H9 (cell line): ENCODE measurements at regions not wholly inside any gene's neighbourhood (a gene's known extent, or its start where the extent isn't known, plus 50 kb on each side); places are given as distances from the start of the nearest gene placed in this dataset.

Experiments
- DNase-seq: peaks from one replicate; pipeline ENCODE4 v3.0.0-alpha.2; 2017
- H2AFZ ChIP-seq: one replicate; pipeline ENCODE4 v1.6.1; 2013; ENCODE audit warnings: mild to moderate bottlenecking, low read length, control low read depth, moderate library complexity
- H2AK5ac ChIP-seq: 2 replicates; pipeline ENCODE4 v1.6.1; 2013; ENCODE audit warnings: low read length, control low read depth, mixed read lengths; ENCODE audit not compliant: insufficient read length
- H2BK120ac ChIP-seq: one replicate; pipeline ENCODE4 v1.6.1; 2013; ENCODE audit warnings: low read depth, mild to moderate bottlenecking, low read length, control low read depth, inconsistent platforms; ENCODE audit not compliant: poor library complexity, severe bottlenecking
- H2BK12ac ChIP-seq: 2 replicates; pipeline ENCODE4 v1.6.1; 2013; ENCODE audit warnings: low read length, control low read depth, mixed read lengths, low read depth; ENCODE audit not compliant: insufficient read length
- H2BK15ac ChIP-seq: 2 replicates; pipeline ENCODE4 v1.6.1; 2013; ENCODE audit warnings: low read depth, low read length, control low read depth
- H2BK20ac ChIP-seq: one replicate; pipeline ENCODE4 v1.6.1; 2013; ENCODE audit warnings: low read depth, mild to moderate bottlenecking, low read length, control low read depth, inconsistent platforms; ENCODE audit not compliant: poor library complexity, severe bottlenecking
- H2BK5ac ChIP-seq: 2 replicates; pipeline ENCODE4 v1.6.1; 2013; ENCODE audit warnings: low read length, control low read depth, mixed read lengths; ENCODE audit not compliant: insufficient read length
- H3K14ac ChIP-seq: 2 replicates; pipeline ENCODE4 v1.6.1; 2013; ENCODE audit warnings: low read length, control low read depth; ENCODE audit not compliant: insufficient read depth
- H3K18ac ChIP-seq: 2 replicates; pipeline ENCODE4 v1.6.1; 2013; ENCODE audit warnings: low read depth, mild to moderate bottlenecking, mixed read lengths, low read length, control low read depth; ENCODE audit not compliant: insufficient read length
- H3K23ac ChIP-seq: 2 replicates; pipeline ENCODE4 v1.6.1; 2013; ENCODE audit warnings: low read length, control low read depth, mixed read lengths, low read depth; ENCODE audit not compliant: insufficient read length
- H3K23me2 ChIP-seq: 2 replicates; pipeline ENCODE4 v1.6.1; 2013; ENCODE audit warnings: low read depth, mild to moderate bottlenecking, mixed read lengths, low read length, control low read depth; ENCODE audit not compliant: insufficient read length, poor library complexity, severe bottlenecking
- H3K27ac ChIP-seq: 2 replicates; pipeline ENCODE4 v1.5.1; 2013; ENCODE audit warnings: low read length, control low read depth, mixed read lengths, low read depth; ENCODE audit not compliant: insufficient read length
- H3K27me3 ChIP-seq: 2 replicates; pipeline ENCODE4 v1.6.1; 2013; ENCODE audit warnings: low read length, control low read depth, inconsistent platforms; ENCODE audit not compliant: insufficient read depth
- H3K4ac ChIP-seq: 2 replicates; pipeline ENCODE4 v1.6.1; 2013; ENCODE audit warnings: low read depth, mild to moderate bottlenecking, control low read depth, inconsistent platforms, low read length, moderate library complexity
- H3K4me1 ChIP-seq: 2 replicates; pipeline ENCODE4 v1.6.1; 2013; ENCODE audit warnings: low read length, control low read depth, inconsistent platforms; ENCODE audit not compliant: insufficient read depth
- H3K4me2 ChIP-seq: 2 replicates; pipeline ENCODE4 v1.6.1; 2013; ENCODE audit warnings: low read length, control low read depth, mixed read lengths; ENCODE audit not compliant: insufficient read length, insufficient read depth
- H3K56ac ChIP-seq: 2 replicates; pipeline ENCODE4 v1.6.1; 2013; ENCODE audit warnings: low read depth, mild to moderate bottlenecking, mixed read lengths, low read length, control low read depth; ENCODE audit not compliant: insufficient read length
- H3K79me1 ChIP-seq: 2 replicates; pipeline ENCODE4 v1.6.1; 2013; ENCODE audit warnings: low read depth, mild to moderate bottlenecking, moderate library complexity, low read length, control low read depth, inconsistent platforms; ENCODE audit not compliant: insufficient read depth, poor library complexity, severe bottlenecking
- H3K79me2 ChIP-seq: 2 replicates; pipeline ENCODE4 v1.6.1; 2013; ENCODE audit warnings: low read length, control low read depth, inconsistent platforms; ENCODE audit not compliant: insufficient read depth
- H3K9ac ChIP-seq: 2 replicates; pipeline ENCODE4 v1.6.1; 2013; ENCODE audit warnings: low read length, control low read depth, mixed read lengths; ENCODE audit not compliant: insufficient read length; ENCODE audit errors: extremely low read depth
- H3K9me3 ChIP-seq: one replicate; pipeline ENCODE4 v1.6.1; 2013; ENCODE audit warnings: low read depth, low read length, inconsistent platforms; ENCODE audit not compliant: control insufficient read depth
- H3T11ph ChIP-seq: one replicate; pipeline ENCODE4 v1.6.1; 2013; ENCODE audit warnings: mild to moderate bottlenecking, low read length, control low read depth, inconsistent platforms
- H4K20me1 ChIP-seq: one replicate; pipeline ENCODE4 v1.6.1; 2013; ENCODE audit not compliant: control insufficient read depth, insufficient read length, insufficient read depth
- H4K5ac ChIP-seq: 2 replicates; pipeline ENCODE4 v1.6.1; 2013; ENCODE audit warnings: low read depth, mild to moderate bottlenecking, mixed read lengths, low read length, control low read depth; ENCODE audit not compliant: insufficient read length
- H4K8ac ChIP-seq: replicated peaks from 2 replicates; pipeline ENCODE4 v1.6.1; 2013; ENCODE audit warnings: low read length, control low read depth, mixed read lengths, low read depth; ENCODE audit not compliant: insufficient read length
- H4K91ac ChIP-seq: 2 replicates; pipeline ENCODE4 v1.6.1; 2013; ENCODE audit warnings: low read depth, mild to moderate bottlenecking, moderate library complexity, mixed read lengths, low read length, control low read depth; ENCODE audit not compliant: insufficient read length
- H3K27ac Mint-ChIP-seq, 3 experiments: 2 replicates in 2 of 3; 3 replicates in 1 of 3; pipeline ENCODE4 v1.8.0; 2020 to 2021; ENCODE audit warnings: mixed read lengths in 3 of 3, mild to moderate bottlenecking in 1 of 3, moderate library complexity in 1 of 3
- H3K27me3 Mint-ChIP-seq: 2 replicates; pipeline ENCODE4 v1.8.0; 2021; ENCODE audit warnings: low read depth, mild to moderate bottlenecking, moderate library complexity, mixed read lengths
- H3K36me3 Mint-ChIP-seq, 3 experiments: 2 replicates in 2 of 3; 3 replicates in 1 of 3; pipeline ENCODE4 v1.8.0; 2020 to 2021; ENCODE audit warnings: low read depth in 3 of 3, mixed read lengths in 3 of 3; ENCODE audit not compliant: insufficient read depth in 1 of 3
- H3K4me1 Mint-ChIP-seq, 2 experiments: 2 replicates each; pipeline ENCODE4 v1.8.0; 2020; ENCODE audit warnings: mixed read lengths in 2 of 2
- H3K4me3 Mint-ChIP-seq, 2 experiments: 2 replicates in 1 of 2; 3 replicates in 1 of 2; pipeline ENCODE4 v1.8.0; 2020 to 2021; ENCODE audit warnings: mild to moderate bottlenecking in 2 of 2, mixed read lengths in 2 of 2, moderate library complexity in 1 of 2
- H3K9me3 Mint-ChIP-seq, 2 experiments: 2 replicates in 1 of 2; 3 replicates in 1 of 2; pipeline ENCODE4 v1.8.0; 2020; ENCODE audit warnings: mild to moderate bottlenecking in 2 of 2, mixed read lengths in 2 of 2, moderate library complexity in 1 of 2
- CTCF ChIP-seq: fragments of 200-600 bp; sonication (generic); conservative IDR thresholded peaks from 3 replicates; pipeline ENCODE4 v1.8.0; 2021; ENCODE audit warnings: antibody characterized with exemption, mild to moderate bottlenecking
- WGBS: extraction: QIAGEN DNeasy Blood & Tissue Kit; methylation state at CpG from one replicate; pipeline ENCODE4 v1.1.7; 2013; ENCODE audit warnings: missing lambda C conversion rate, low lambda C conversion rate, mixed read lengths; ENCODE audit not compliant: insufficient read length; ENCODE audit errors: extremely low coverage; 5-methylcytosine and 5-hydroxymethylcytosine counted together

GRCh38 chr2:181231151-181231550 is 226.0 kb upstream of the ITGA4 start:
- H3K56ac ChIP-seq, result no peak overlapping the region
- no peak overlapping the region for H3T11ph ChIP-seq
- WGBS, result no CpG with 5 or more reads among the region's 1 CpG
- H2AFZ ChIP-seq, result no peak overlapping the region
- no peaks in the 10 kb centered on the region for H4K20me1 ChIP-seq
- H2BK20ac ChIP-seq, result no peak overlapping the region
- no peak overlapping the region for H2BK5ac ChIP-seq
- no peak overlapping the region for H3K9ac ChIP-seq
- H3K18ac ChIP-seq, result no peak overlapping the region
- H3K79me1 ChIP-seq, result no peaks in the 10 kb centered on the region
- H3K79me2 ChIP-seq, result no peaks in the 10 kb centered on the region
- DNase-seq, result no peak
- Mint-ChIP-seq H3K27ac (no peak overlapping the region; a peak in 1 of 7 replicates), H3K9me3 (no peaks in the 10 kb centered on the region), H3K27me3 (no peaks in the 10 kb centered on the region), H3K4me1 (peaks cover 9 to 10% of the 10 kb centered on the region in 2 experiments), H3K4me3 (no peak overlapping the region), H3K36me3 (no peaks in the 10 kb centered on the region)
- H2BK15ac ChIP-seq, result no peak overlapping the region
- H3K14ac ChIP-seq, result no peak overlapping the region; the same call in 1 of the 2 replicates
- H4K5ac ChIP-seq, result no peak overlapping the region
- TF ChIP-seq CTCF, result no peak
- H3K9me3 ChIP-seq, result no peaks in the 10 kb centered on the region
- no peak overlapping the region for H4K91ac ChIP-seq
- peaks cover 4% of the 10 kb centered on the region; the same call in 1 of the 2 replicates for H3K4me1 ChIP-seq
- H3K27me3 ChIP-seq, result no peaks in the 10 kb centered on the region
- H3K4me2 ChIP-seq, result no peak overlapping the region
- H3K23me2 ChIP-seq, result no peaks in the 10 kb centered on the region
- H3K4ac ChIP-seq, result no peak overlapping the region
- H4K8ac ChIP-seq, result no peak overlapping the region
- H2AK5ac ChIP-seq, result no peak overlapping the region
- H2BK120ac ChIP-seq, result no peak overlapping the region
- no peak overlapping the region for H3K27ac ChIP-seq
- H2BK12ac ChIP-seq, result no peak overlapping the region
- no peak overlapping the region for H3K23ac ChIP-seq
